ENCODE measurements at regions not wholly inside any gene's neighbourhood (a gene's known extent, or its start where the extent isn't known, plus 50 kb on each side); places are given as distances from the start of the nearest gene placed in this dataset.

GRCh38 chr5:66518052-66518451 lies 78.1 kb upstream of the MAST4 start:
- TF ChIP-seq POLR2A (IDR thresholded peaks at IDR 0.05) (no peak), CTCF (IDR thresholded peaks at IDR 0.05) (no peak)
